ENCODE measurements at regions not wholly inside any gene's neighbourhood (a gene's known extent, or its start where the extent isn't known, plus 50 kb on each side); places are given as distances from the start of the nearest gene placed in this dataset.

DNA sequence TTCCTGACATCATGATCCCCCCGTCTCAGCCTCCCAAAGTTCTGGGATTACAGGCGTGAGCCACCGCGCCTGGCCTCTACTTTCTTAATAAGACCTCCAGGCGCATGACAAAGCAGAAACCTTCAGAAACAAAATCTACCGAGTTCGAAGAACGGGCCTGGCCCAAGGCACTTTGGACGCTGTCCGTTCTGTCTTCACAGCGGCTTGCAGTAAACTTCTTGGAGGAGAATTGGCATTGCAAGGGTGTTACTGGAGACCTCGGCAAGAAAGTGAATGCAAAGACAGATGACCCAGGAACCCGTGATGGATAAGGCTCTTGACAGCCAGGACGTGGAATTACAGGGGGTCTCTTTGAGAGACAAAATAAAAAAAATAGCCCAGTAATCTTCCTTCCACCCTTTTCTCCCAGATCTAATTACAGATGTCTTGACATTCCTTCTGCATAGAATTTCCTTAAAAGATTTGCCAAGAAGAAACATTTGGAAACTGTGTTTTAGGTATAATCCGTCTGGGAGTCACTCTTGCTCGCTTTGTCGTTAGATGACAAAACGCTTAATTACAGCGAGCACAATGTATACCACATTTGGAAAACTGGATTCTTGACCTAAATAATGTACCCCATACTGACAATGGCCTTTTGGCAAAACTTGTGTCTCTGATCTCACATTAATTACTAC is 83.2 kb upstream of the TBX3 start:
- TF ChIP-seq TAF1 (IDR thresholded peaks at IDR 0.05; ENCODE audit: low read depth), result no peak
- TF ChIP-seq POLR2AphosphoS5 (IDR thresholded peaks at IDR 0.05), result no peak
